HepG2 (cell line): ENCODE measurements at regions not wholly inside any gene's neighbourhood (a gene's known extent, or its start where the extent isn't known, plus 50 kb on each side); places are given as distances from the start of the nearest gene placed in this dataset.

ENCODE experiments used
- ARNTL ChIP-seq: sonication (generic); formaldehyde crosslinking; IDR thresholded peaks from 2 replicates; pipeline ENCODE4 v1.4.0; 2020; ENCODE audit warnings: mild to moderate bottlenecking, missing genetic modification reagents
- XRCC5 ChIP-seq: fragments of 200-400 bp; formaldehyde crosslinking; optimal IDR thresholded peaks from 2 replicates; pipeline ENCODE3; 2017; ENCODE audit warnings: mild to moderate bottlenecking, low read length
- ZBTB1 ChIP-seq: sonication (generic); formaldehyde crosslinking; IDR thresholded peaks from 2 replicates; pipeline ENCODE4 v1.4.0; 2020; ENCODE audit warnings: missing genetic modification reagents, borderline replicate concordance
- ZBTB7B ChIP-seq: sonication (generic); formaldehyde crosslinking; IDR thresholded peaks from 2 replicates; pipeline ENCODE4 v1.4.0; 2020; ENCODE audit warnings: missing genetic modification reagents
- ZNF646 ChIP-seq: sonication (generic); formaldehyde crosslinking; IDR thresholded peaks from 2 replicates; pipeline ENCODE4 v1.9.0; 2021; ENCODE audit warnings: mild to moderate bottlenecking, missing genetic modification reagents
- ZNF768 ChIP-seq: sonication (generic); formaldehyde crosslinking; IDR thresholded peaks from 2 replicates; pipeline ENCODE4 v1.4.0; 2020; ENCODE audit warnings: missing genetic modification reagents
- ZNF772 ChIP-seq: sonication (generic); formaldehyde crosslinking; IDR thresholded peaks from 2 replicates; pipeline ENCODE4 v1.5.0; 2020; ENCODE audit warnings: mild to moderate bottlenecking, missing genetic modification reagents
- ZSCAN29 ChIP-seq: sonication (generic); formaldehyde crosslinking; conservative IDR thresholded peaks from 2 replicates; pipeline ENCODE4 v1.4.0; 2020; ENCODE audit warnings: mild to moderate bottlenecking, missing genetic modification reagents

- TF ChIP-seq ZBTB7B (CRISPR knock-in tag): no peak
- TF ChIP-seq ZBTB1: no peak
- TF ChIP-seq XRCC5: no peak
- TF ChIP-seq ZNF646 (CRISPR knock-in tag): no peak
- TF ChIP-seq ZSCAN29 (CRISPR knock-in tag): no peak
- TF ChIP-seq ARNTL (CRISPR knock-in tag): no peak
- TF ChIP-seq ZNF768 (CRISPR knock-in tag): no peak
- no peak for TF ChIP-seq ZNF772 (CRISPR knock-in tag)
These were observed 174.6 kb downstream of the ABHD5 start (continued) for GRCh38 chr3:43865351-43865750.
